NCI-H748 (cell line): ENCODE measurements at regions not wholly inside any gene's neighbourhood (a gene's known extent, or its start where the extent isn't known, plus 50 kb on each side); places are given as distances from the start of the nearest gene placed in this dataset.
"Not testable (repeated sequence)": the region's sequence is repeated elsewhere in the genome, so short reads cannot be mapped to it uniquely, and the experiment has no call there.

ENCODE experiments used
- DNase-seq: peaks from one replicate; lab custom pipeline; 2025; ENCODE audit not compliant: unreplicated experiment; lab: John Stamatoyannopoulos, UW

DNA sequence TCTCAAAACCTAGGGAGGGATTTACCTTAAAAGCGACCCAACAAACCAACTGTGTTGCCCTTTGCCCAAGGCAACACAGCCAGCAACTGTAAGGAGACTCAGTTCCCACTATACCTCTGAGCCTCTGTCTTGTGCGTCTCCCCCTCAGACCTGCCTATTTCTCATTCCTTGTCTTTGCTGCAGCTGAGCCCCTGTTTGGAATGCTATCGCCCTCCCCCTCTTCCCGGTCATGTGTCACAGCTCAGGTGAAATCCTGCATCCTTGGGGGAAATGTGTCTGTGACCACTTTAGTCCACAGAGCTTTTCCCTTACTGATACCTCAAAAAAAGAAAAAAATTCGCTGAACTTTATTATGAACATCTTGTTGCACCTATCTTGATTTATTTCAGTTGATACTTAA, 52.0 kb upstream of the LRIG1 start:
- no peak for DNase-seq

DNA sequence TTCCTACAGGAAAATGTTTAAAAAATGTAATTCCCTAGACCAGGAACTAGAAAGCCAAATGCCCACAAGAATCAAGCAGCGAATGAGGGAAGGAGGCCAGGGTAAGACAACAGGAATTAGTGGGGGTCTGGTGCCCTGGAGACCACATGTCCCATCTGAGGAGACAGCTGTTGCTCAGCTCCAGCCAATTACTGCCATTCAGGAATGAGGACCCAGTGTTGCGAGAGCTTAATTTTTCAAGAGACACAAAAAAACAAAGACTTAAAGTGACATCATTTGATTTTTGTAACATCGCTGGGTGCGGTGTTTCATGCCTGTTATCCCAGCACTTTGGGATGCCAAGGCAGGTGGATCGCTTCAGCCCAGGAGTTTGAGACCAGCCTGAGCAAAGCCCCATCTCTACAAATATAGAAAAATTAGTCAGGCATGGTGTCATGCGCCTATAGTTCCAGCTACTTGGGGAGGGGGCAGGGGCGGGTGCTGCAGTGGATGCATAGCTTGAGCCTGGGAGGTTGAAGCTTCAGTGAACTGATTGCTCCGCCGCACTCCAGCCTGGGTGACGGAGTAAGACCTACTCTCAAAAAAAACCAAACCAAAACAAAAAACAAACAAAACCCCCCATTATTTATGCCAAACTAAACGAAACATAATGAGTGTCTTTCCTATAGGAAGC, 52.8 kb upstream of the LRIG1 start:
- no peak for DNase-seq

DNA sequence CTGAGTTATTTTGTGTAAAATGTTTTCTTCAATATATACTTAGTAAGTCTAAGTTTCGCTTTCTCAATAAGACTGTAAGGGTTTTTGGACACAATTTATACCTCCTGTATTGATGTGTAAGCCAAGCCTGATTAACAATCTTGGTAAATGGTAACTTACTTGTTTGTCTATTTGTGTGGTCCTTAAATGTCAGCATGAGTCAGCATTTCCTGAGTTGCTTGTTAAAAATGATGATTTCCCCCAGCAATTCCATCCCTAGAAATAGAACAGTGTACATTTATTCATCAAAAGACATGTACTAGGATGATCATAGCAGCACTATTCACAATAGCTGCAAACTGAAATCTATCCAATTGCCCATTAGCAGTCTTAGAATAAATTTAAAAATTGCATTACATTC, 53.4 kb upstream of the LRIG1 start:
- no peak for DNase-seq

DNA sequence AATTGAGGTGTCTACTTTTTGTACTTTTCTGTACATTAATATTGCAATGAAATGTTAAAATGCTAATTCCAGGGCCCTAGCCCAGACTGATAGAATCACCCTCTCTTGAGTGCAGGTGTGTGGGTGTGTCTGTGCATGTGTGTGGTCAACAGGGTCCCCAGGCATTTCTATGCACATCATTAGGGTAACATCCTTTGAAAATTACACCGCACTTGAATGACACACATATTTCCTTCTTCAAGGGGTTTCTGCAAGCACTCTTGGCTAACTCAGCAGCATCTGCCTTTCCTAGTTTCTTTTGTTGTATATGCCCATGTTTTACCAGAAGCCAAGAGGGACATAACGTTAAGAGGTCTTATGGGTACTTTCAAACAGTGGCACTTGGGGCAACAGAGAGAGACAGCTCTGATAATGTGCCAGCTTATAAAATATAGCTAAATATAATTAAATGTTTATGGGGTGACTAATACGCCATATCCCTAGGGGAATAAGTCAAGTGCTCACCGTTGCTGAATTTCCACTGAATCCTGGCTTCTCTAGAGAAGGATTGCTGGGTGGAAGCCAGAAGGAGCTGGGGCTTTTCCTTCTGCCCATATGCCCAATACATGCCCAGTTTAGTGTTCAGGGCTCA, 54.5 kb upstream of the LRIG1 start:
- no peak for DNase-seq

DNA sequence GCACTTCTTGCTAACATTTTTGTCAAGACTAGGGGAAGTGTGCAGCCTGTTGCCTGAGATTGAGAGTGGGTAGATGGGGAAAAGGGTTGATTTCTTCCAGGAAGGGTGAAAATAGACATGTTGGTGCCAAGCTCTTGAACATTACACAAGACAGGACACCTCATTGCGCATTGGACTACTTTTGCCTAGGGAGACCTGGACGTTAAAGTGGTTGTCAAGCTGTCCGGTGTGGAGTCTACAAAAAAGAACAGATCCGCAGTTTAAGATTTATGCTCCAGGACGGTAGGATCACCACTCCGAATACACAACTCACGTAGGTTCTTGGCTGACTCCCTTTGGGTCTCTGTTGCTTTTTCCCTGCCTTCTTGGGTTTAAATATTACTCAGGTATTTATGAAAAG, 56.3 kb upstream of the LRIG1 start:
- DNase-seq: no peak

DNA sequence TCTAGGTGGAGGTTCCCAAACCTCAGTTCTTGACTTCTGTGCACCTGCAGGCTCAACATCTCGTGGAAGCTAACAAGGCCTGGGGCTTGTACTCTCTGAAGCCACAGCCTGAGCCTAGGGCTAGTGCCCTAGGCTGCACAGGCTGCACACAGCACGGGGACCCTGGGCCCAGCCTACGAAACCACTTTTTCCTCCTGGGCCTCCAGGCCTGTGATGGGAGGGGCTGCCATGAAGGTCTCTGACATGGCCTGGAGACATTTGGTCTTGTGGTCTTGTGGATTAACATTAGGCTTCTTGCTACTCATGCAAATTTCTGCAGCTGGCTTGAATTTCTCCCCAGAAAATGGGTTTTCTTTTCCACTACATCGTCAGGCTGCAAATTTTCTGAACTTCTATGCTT, 59.1 kb upstream of the LRIG1 start:
- DNase-seq: not testable (repeated sequence)

DNA sequence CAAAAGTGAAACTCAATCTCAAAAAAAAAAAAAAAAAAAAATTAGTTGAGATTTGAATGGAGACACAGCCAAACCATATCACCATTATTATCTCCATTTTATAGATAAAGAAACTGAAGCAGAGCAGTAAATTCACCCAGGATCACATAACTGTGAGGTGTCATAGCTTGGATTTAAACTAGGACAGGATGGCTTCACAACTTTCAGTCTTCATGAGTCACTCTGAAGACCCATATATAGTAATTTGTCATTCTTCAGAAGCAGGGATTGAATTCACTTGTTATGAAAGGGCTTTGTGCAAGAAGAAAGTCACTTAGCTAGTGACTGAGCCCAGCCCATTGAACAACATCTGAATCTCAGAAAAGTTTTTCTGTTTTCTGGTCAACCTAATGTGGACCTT, 60.5 kb upstream of the LRIG1 start:
- no peak for DNase-seq

DNA sequence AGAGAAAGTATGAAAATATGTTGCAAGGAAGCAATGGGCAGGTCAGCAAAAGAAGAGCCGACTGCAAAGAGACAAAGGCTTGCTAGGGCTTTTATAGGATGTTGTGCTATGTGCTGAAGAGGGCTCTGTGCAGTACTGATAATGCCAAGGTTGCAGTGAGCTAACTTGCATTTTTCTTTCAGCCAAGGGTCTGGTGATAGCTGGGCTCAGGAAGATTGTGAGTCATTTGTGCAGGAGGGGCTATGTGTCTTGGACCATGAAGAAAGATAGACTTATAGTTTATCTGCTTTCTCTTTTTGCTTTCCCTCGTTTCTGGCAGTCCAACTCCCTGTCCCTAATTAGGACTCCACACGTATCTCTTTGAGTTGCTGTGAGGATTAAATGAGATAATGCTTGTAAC, 64.5 kb upstream of the LRIG1 start:
- no peak for DNase-seq

DNA sequence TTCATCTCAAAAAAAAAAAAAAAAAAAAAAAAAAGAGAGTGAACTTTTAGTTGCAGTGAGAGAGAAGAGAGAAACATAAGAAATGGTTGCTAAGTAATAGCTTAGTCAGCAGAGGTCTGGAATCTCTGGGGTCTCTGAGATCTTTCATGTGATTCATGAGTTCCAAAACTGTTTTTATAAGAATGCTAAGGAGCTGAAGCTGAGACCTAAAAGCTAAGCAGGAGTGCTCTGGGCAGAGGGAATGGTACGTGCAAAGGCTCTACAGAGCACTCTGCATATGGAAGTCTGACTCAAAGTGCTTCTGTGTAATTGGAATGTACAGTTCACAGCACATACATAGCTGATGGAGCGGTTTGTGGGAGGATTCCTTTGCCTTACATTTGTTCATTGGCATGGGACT, 66.3 kb upstream of the LRIG1 start:
- DNase-seq: no peak

DNA sequence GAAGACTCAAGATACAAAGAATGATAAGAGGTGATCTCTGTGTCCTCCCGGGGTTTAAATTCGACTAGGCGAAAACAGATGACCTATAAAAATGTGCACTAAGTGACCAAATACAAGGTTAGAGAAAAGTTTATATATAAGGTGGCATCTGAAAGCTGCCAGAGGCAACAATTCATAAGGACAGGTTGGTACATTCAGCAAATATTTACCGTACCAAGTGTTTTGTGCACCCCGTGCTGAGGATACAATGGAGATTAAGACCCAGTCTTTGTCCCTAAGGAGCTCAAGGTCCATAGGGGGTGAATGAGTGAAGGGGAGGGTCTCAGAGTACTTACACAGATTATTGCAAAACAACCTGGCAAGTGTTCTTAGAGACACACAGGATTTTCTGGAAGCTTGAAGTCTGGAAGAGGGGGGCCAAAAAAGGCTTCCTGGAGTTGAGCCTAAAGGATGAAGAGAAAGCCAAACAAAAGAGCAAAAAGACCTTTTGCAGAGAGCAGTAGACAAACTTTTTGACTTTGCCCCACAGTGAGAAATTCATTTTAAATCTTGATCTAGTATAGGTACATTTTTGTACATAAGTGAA, 71.4 kb upstream of the LRIG1 start:
- no peak for DNase-seq

DNA sequence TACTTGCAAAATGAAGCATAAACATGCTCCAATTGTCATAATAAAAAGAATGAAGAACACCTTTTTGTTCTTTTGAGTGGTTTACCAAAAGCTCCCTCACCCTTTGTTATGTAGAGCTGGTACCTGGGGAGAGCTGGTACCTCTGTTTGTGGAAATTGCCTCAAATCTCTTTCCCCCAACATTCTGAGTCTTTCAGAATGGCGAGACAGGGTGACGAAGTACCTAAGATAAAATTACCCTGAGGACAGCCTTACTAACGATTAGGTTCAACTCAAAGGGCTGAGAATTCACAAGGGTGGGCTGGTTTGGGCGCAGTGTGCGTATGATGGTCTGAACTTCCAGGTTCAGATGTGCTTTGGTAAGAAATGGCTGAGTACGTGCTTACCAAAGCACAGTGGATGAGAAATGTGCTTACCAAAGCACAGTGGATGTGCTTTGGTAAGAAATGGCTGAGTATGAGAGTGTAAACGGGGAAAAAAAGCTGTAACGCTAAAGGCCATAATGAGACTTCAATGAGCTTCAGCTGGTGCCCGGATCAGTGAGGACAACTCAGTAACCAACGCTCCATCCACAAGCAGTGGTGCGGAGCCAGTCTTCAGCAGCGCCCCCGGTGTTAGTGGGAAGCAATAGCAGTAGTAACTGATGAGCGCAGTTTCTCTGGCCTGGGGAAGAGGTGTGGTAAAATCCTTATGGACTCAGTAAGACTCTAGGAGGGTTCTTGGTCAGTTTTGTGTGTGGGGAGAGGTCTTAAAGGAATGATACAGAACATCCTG, 72.3 kb upstream of the LRIG1 start:
- peak; percentile 15 for DNase-seq

DNA sequence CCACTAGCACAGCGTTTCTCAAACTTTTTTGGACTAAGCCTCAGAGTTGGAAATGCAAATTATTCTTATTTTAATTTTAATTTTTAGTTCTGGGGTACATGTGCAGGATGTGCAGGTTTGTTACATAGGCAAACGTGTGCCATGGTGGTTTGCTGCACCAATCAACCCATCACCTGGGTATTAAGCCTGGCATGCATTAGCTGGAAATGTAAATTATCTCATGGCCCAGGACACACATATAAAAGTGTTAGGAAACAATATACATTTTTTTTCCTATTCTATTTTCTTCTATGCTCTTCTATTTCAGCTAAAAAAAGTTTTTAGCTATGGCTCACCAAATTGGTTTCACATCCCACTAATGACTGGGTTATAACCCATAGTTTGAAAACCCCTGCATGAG, 73.3 kb upstream of the LRIG1 start:
- DNase-seq: no peak

DNA sequence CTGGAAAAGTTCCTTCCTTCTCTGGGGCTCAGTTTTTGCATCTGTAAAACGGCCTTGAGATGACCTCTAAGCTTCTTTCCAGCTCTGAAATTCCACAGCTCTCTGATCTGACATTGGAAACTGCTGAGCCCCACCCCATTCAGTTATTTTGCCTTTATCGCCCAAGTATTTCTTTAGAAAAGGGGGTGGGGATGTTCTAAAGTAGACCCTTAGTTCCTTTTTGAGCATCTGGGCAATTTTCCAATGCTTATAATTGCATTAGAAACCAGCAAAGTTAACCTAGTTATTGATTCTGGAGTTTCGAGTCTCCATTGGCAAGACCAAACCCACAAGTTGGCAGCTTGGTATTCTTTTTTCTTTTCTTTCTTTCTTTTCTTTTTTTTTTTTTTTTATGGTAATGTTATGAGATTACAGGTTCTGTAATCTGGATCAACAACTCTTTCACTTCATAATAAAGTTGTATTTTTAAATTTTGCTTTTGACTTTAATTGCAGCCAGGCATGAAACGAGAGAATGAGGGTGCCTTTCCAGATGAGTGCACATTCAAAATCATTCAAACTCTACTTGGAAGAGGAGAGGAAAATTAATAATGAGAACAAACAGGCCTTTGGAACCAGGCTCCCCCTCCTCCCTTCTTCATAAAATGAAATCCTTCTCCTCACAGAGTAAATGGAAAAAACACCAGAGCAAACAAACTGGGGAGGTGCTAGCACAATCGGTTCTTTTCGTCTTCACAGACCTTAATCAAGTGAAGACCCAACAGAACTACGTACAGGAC, 76.8 kb upstream of the LRIG1 start:
- no peak for DNase-seq

DNA sequence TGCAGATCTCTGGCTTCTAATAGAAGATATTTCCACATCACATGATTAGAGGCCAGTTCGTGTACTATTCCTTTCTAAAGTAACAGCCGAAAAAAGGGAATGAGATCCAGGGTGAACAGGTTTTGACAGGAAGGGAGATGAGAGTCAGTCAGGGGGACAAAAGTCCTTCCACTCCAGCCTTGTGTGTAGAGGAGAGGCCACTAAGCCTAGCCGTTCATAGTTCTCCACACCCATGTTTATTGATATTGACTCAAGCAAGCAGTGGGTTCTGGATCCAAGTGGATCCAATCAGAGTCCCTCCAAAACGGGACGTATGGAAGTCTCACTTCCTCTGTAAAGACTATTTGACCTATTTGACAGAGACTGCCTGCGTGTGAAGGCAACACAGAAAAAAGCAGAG, 80.4 kb upstream of the LRIG1 start:
- no peak for DNase-seq

DNA sequence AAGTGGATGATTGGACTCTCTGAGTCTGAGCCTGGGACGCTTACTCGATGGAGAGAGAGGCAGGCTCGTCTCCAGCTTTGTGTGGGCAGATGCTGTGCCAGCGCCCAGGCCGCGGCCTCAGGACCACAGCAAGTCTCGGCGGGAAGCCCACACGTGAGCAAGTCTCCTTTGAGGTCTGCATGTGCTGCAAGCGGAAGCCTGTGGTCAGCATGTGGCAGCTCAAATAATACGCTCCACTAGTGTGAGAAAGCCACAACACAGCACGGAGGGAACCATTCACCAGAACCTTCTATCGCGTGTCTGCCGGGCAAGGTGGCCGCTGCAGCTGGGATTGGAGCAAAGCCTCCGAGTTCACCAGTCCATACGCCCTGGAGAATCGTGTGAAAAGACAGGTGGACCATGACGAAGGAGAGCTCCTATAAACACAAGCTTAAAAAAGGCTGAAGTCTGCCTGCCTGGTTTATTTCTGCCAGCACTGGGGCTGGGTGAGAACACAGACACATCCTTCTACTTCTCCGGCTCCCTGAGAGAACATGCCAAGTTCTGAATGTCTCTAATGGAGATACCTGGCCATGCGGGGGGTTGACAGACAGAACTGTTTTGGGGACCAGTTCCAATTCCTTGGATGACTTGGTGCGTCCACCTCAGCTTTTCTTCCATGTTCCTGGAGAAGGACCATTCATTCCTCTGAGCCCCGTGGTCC, 82.0 kb upstream of the LRIG1 start:
- DNase-seq: no peak

DNA sequence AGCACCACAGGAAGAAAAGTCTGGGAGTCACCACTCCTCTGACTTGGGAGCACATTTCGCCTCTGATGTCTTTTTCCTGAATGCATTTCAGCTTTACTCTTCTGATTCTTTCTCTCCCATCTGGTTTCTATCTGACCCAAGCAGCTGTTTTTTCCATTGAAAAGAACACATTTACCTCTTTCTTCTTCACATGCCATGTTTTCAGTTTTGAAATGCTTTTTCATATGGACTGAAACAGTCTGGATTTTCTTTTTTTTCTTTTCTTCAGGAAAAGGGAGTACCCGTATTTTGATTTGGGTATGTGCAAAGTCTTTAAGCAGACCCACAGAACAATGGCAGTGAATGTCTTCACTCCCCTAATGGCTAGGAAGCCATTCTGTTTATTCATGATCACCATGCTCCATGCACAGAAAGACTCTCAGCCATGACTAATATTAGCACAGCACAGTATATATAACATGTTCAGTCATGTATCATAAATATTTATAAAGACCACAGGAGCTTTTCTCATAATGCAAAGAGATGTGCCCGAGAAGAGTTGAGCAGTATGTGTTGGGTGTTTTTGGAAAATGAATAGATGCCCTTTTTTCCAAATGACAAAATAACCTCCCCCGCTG, 82.7 kb upstream of the LRIG1 start:
- DNase-seq: no peak

DNA sequence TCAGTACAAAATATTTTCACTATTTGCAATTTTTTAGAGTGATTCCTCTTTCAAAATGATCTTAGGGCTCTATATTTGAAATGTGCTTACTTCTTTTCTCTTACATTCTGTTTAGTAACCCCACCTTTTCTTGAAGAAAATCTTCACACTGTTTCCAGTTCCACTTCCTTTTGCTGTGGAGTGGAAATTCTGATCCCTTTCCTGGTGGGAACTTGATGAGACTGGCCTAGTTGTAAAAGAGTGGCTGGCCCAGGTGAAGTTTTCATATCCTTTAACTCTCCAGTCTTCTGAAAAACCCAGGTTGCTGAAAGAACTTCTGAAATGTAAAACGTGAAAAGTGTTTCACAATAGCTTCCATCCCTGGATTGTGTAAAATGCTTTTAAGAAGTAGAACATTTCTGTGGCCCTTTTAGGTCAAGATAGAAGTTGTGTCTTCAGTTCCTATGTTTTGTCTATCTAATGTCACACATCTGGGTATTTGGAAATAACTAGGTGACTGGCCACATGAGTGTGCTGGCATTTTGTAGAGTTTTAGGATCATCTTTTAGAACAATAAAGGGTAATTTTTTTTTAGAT, 84.8 kb upstream of the LRIG1 start:
- DNase-seq: no peak

DNA sequence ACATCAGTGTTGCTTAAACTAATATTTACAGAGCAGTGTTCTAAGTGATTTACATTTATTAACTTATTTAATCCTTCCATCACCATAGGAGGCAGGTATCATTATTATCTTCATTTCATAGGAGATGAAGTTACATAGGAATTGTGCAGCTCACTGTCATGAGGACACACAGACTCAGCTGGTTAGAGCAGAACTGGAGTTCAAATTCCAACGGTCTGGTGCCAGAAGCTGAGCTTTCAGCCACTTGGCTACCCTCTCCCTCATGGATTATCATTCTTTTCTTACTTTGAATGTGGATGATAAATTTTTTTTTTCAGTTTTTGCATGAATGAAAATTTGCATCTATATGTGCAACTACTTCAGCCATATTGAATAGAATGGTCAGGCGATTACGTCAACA, 86.0 kb upstream of the LRIG1 start:
- DNase-seq: no peak

DNA sequence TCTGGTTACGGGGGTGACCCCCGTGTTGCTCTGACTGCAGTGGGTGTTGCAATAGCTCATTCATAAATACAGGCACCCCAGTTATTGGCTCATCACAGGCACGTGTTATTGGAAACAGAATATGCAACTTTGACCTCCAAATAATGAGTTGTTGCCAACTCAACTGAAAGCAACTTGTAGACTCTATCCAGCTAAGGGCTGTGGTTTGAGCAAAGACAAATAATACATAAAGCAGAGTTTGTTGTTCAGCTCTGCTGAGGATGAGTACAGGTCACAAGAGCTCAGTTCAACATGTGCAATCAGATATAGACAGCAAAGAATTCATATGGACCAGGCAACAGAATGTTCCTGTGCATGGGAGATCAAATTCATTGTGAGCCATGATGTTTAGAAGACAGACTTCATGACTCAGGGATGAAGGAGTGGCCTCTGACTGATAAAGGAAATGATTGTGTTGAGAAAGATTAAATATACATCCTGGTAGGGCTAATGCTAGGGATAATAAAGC, 87.6 kb upstream of the LRIG1 start:
- DNase-seq: no peak
